ENCODE measurements at regions not wholly inside any gene's neighbourhood (a gene's known extent, or its start where the extent isn't known, plus 50 kb on each side); places are given as distances from the start of the nearest gene placed in this dataset.

- POLR2A ChIA-PET: no interaction called here
- Mint-ChIP-seq H3K9me3 (peaks cover 2% of the 10 kb centered on the region), H3K27ac (no peak overlapping the region), H3K4me3 (no peak overlapping the region), H3K4me1 (peaks cover 5% of the 10 kb centered on the region), H3K27me3 (no peaks in the 10 kb centered on the region), H3K36me3 (ENCODE audit: low read depth) (peaks cover 7% of the 10 kb centered on the region)
- no peak for DNase-seq
- CTCF ChIA-PET: no interaction called here
These were observed 161.8 kb downstream of the PALM2AKAP2 start for GRCh38 chr9:109941771-109942170.

- no peak overlapping the region for H3K4me3 Mint-ChIP-seq
- H3K27ac Mint-ChIP-seq: no peak overlapping the region
- H3K36me3 Mint-ChIP-seq (ENCODE audit: low read depth): peaks cover 7% of the 10 kb centered on the region
- POLR2A ChIA-PET: no interaction called here
- DNase-seq: no peak
- H3K4me1 Mint-ChIP-seq: peaks cover 3% of the 10 kb centered on the region
- peaks cover 2% of the 10 kb centered on the region for H3K27me3 Mint-ChIP-seq
- H3K9me3 Mint-ChIP-seq: peaks cover 2% of the 10 kb centered on the region
- CTCF ChIA-PET: interaction anchor here (1.0 kb wide), 1 partner anchor 14 kb away, joined by 4 read pairs; no protein-coding TSS in a partner anchor
These were observed 165.6 kb downstream of the PALM2AKAP2 start for GRCh38 chr9:109945573-109945972.

GRCh38 chr9:109948453-109948852 lies 168.5 kb downstream of the PALM2AKAP2 start:
- POLR2A ChIA-PET: no interaction called here
- Mint-ChIP-seq H3K27me3 (peaks cover 2% of the 10 kb centered on the region), H3K27ac (no peak overlapping the region), H3K9me3 (peaks cover 1% of the 10 kb centered on the region), H3K4me1 (peaks cover 28% of the 10 kb centered on the region), H3K4me3 (no peak overlapping the region), H3K36me3 (ENCODE audit: low read depth) (no peaks in the 10 kb centered on the region)
- DNase-seq: no peak
- CTCF ChIA-PET: no interaction called here

DNA sequence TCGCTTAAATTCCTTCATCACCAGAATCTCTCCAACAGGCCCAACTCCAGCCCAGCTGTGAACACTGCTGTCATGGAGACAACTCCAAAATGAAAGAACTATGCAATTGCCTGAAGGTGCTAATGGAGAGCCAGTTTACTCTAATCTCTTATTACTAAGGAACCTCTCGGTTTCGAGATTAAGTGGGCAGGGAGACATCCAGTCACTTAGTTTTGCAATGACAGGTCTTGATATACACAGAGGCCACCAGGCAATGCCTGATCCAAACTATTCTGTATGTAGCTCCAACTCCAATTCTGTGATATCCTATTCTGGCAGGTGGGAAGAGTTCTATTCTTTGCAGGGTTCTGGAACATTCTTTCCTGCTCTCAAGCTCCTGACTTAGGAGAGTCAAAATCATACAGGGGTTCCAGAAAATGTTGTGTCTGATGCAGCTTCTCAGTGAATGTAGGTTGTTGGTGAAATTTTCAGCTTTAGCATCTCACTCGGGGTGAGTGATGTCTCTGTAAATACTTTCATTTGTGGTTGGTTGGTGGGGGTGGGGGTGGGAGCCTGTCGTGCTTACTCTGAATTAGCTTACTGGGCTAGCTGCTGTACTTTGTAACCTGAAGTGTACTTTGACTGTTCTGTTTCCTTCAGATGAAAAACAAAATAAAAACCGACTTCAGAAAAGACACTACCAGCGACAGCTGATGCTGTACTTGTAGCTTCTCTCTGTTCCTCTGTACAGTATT lies 170.9 kb downstream of the PALM2AKAP2 start:
- DNase-seq: no peak
- no peaks in the 10 kb centered on the region for H3K9me3 Mint-ChIP-seq
- peaks cover 28% of the 10 kb centered on the region for H3K4me1 Mint-ChIP-seq
- ChIA-PET CTCF (interaction anchor here (0.6 to 1.4 kb wide), 4 partner anchors 17 to 186 kb away, joined by 3 to 4 read pairs (median 3); no protein-coding TSS in a partner anchor), POLR2A (interaction anchor here (0.9 to 3.5 kb wide), 10 partner anchors 13 to 197 kb away, joined by 3 to 19 read pairs (median 4); no protein-coding TSS in a partner anchor)
- H3K27ac Mint-ChIP-seq: peak overlapping the region; percentile 64
- H3K27me3 Mint-ChIP-seq: peaks cover 2% of the 10 kb centered on the region
- no peak overlapping the region for H3K4me3 Mint-ChIP-seq
- no peaks in the 10 kb centered on the region for H3K36me3 Mint-ChIP-seq (ENCODE audit: low read depth)

GRCh38 chr9:109953300-109953699 lies 173.3 kb downstream of the PALM2AKAP2 start:
- Mint-ChIP-seq H3K27me3 (no peaks in the 10 kb centered on the region), H3K4me1 (peaks cover 28% of the 10 kb centered on the region), H3K4me3 (no peak overlapping the region), H3K27ac (no peak overlapping the region), H3K9me3 (no peaks in the 10 kb centered on the region), H3K36me3 (ENCODE audit: low read depth) (no peaks in the 10 kb centered on the region)
- CTCF ChIA-PET: interaction anchor here (1.0 kb wide), 1 partner anchor 191 kb away, joined by 4 read pairs; no protein-coding TSS in a partner anchor
- POLR2A ChIA-PET: interaction anchor here (1.3 to 3.5 kb wide), 2 partner anchors 15 to 96 kb away, joined by 3 to 19 read pairs; no protein-coding TSS in a partner anchor
- no peak for DNase-seq

GRCh38 chr9:109953813-109954497 lies 174.0 kb downstream of the PALM2AKAP2 start:
- CTCF ChIA-PET: interaction anchor here (1.0 kb wide), 1 partner anchor 190 kb away, joined by 4 read pairs; no protein-coding TSS in a partner anchor
- H3K27me3 Mint-ChIP-seq: no peaks in the 10 kb centered on the region
- POLR2A ChIA-PET: no interaction called here
- no peaks in the 10 kb centered on the region for H3K9me3 Mint-ChIP-seq
- peaks cover 28% of the 10 kb centered on the region for H3K4me1 Mint-ChIP-seq
- no peak for DNase-seq
- no peak overlapping the region for H3K27ac Mint-ChIP-seq
- no peaks in the 10 kb centered on the region for H3K36me3 Mint-ChIP-seq (ENCODE audit: low read depth)
- no peak overlapping the region for H3K4me3 Mint-ChIP-seq

DNA sequence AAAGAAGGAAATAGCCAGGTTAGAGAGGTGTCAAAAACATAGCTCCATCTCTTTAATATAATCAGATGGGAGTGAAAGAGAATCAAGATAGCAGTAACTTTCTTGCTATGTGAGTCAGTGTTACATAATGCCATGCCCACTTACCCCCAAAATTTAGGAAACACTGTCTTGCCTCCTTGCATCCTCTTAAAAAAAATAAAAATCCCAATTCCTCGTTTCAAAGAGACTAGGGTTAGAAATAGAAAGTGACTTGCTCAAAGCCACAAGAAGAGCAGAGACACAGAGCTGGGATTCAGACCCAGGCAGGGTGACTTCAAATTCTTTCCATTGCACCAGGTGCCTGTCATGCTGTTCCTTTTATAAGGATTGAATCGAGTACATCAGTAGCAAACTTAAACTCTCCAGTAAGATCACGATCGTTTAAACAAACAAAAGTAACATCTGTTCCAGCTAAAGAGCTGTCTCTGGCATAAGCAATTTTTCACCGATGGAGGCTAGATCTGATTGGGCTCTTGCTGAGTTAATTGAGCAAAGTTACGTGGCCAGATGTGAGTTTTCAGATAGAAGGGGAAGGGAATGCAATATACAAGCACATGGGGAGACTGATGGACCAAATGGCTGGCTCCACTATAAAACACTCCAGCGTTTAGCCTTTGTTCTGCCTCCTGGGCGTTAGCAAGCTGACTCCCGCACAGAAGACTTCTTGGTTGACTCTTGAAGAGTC lies 176.9 kb downstream of the PALM2AKAP2 start:
- no peak for DNase-seq
- peaks cover 18% of the 10 kb centered on the region for H3K4me1 Mint-ChIP-seq
- no peaks in the 10 kb centered on the region for H3K36me3 Mint-ChIP-seq (ENCODE audit: low read depth)
- no peaks in the 10 kb centered on the region for H3K9me3 Mint-ChIP-seq
- ChIA-PET CTCF (interaction anchor here (1.2 to 1.9 kb wide), 4 partner anchors 10 to 44 kb away, joined by 3 to 4 read pairs (median 3); no protein-coding TSS in a partner anchor), POLR2A (interaction anchor here (1.6 to 1.8 kb wide), 2 partner anchors 11 to 192 kb away, joined by 3 to 8 read pairs; no protein-coding TSS in a partner anchor)
- no peak overlapping the region for H3K27ac Mint-ChIP-seq
- H3K27me3 Mint-ChIP-seq: no peaks in the 10 kb centered on the region
- H3K4me3 Mint-ChIP-seq: no peak overlapping the region

- POLR2A ChIA-PET: interaction anchor here (1.5 kb wide), 1 partner anchor 9 kb away, joined by 3 read pairs; no protein-coding TSS in a partner anchor
- H3K4me3 Mint-ChIP-seq: no peak overlapping the region
- no peak overlapping the region for H3K27ac Mint-ChIP-seq
These were observed 179.7 kb downstream of the PALM2AKAP2 start for GRCh38 chr9:109959679-109960078.

GRCh38 chr9:109961626-109962025 lies 181.6 kb downstream of the PALM2AKAP2 start:
- ChIA-PET POLR2A (no interaction called here), CTCF (interaction anchor here (0.6 kb wide), 1 partner anchor 130 kb away, joined by 3 read pairs; no protein-coding TSS in a partner anchor)
- peaks cover 8% of the 10 kb centered on the region for H3K36me3 Mint-ChIP-seq (ENCODE audit: low read depth)
- H3K27me3 Mint-ChIP-seq: peaks cover 7% of the 10 kb centered on the region
- peaks cover 15% of the 10 kb centered on the region for H3K4me1 Mint-ChIP-seq
- H3K9me3 Mint-ChIP-seq: no peaks in the 10 kb centered on the region
- no peak for DNase-seq
- H3K4me3 Mint-ChIP-seq: no peak overlapping the region
- no peak overlapping the region for H3K27ac Mint-ChIP-seq

More at GRCh38 chr9:109959679-109960078, 179.7 kb downstream of the PALM2AKAP2 start:
- no peak for DNase-seq
- Mint-ChIP-seq H3K27me3 (no peaks in the 10 kb centered on the region), H3K36me3 (ENCODE audit: low read depth) (no peaks in the 10 kb centered on the region), H3K4me1 (peaks cover 11% of the 10 kb centered on the region), H3K9me3 (no peaks in the 10 kb centered on the region)
- CTCF ChIA-PET: no interaction called here

DNA sequence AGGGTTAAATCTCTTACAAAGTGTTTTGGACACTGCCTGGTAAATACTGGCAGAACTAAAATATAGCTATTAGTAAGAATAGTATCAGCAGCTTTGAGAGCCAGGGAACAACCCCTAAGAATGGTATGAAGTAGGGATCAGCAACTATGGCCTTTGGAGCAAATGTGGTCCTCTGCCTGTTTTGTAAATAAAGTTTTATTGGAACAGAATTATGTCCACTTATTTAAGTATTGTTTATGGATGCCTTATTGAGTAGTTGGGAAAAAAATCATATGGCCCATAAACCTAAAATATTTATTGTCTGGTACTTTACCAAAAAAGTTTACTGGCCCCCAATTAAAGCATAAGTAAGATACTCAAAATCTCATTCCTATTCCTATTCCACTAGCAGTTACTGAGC lies 182.2 kb downstream of the PALM2AKAP2 start:
- POLR2A ChIA-PET: no interaction called here
- Mint-ChIP-seq H3K36me3 (ENCODE audit: low read depth) (peaks cover 8% of the 10 kb centered on the region), H3K27me3 (peaks cover 7% of the 10 kb centered on the region), H3K4me1 (peaks cover 19% of the 10 kb centered on the region), H3K27ac (no peak overlapping the region), H3K4me3 (no peak overlapping the region), H3K9me3 (no peaks in the 10 kb centered on the region)
- DNase-seq: no peak
- CTCF ChIA-PET: no interaction called here

GRCh38 chr9:109963079-109963478 lies 183.1 kb downstream of the PALM2AKAP2 start:
- H3K27me3 Mint-ChIP-seq: peaks cover 7% of the 10 kb centered on the region
- no peak overlapping the region for H3K27ac Mint-ChIP-seq
- peaks cover 28% of the 10 kb centered on the region for H3K4me1 Mint-ChIP-seq
- no peak overlapping the region for H3K4me3 Mint-ChIP-seq
- ChIA-PET CTCF (no interaction called here), POLR2A (interaction anchor here (1.2 to 1.6 kb wide), 2 partner anchors 12 to 85 kb away, joined by 3 to 6 read pairs; no protein-coding TSS in a partner anchor)
- peaks cover 8% of the 10 kb centered on the region for H3K36me3 Mint-ChIP-seq (ENCODE audit: low read depth)
- no peak for DNase-seq
- no peaks in the 10 kb centered on the region for H3K9me3 Mint-ChIP-seq

- DNase-seq: no peak
- Mint-ChIP-seq H3K9me3 (no peaks in the 10 kb centered on the region), H3K4me1 (peaks cover 46% of the 10 kb centered on the region), H3K27me3 (peaks cover 7% of the 10 kb centered on the region), H3K36me3 (ENCODE audit: low read depth) (peaks cover 8% of the 10 kb centered on the region), H3K27ac (no peak overlapping the region), H3K4me3 (no peak overlapping the region)
- ChIA-PET CTCF (interaction anchor here (0.9 to 2.0 kb wide), 5 partner anchors 10 to 85 kb away, joined by 3 to 6 read pairs (median 3); no protein-coding TSS in a partner anchor), POLR2A (interaction anchor here (1.0 to 3.9 kb wide), 7 partner anchors 9 to 84 kb away, joined by 3 to 64 read pairs (median 7); no protein-coding TSS in a partner anchor)
These were observed 186.8 kb downstream of the PALM2AKAP2 start for GRCh38 chr9:109966643-109967368.
